ENCODE measurements at regions not wholly inside any gene's neighbourhood (a gene's known extent, or its start where the extent isn't known, plus 50 kb on each side); places are given as distances from the start of the nearest gene placed in this dataset.

DNA sequence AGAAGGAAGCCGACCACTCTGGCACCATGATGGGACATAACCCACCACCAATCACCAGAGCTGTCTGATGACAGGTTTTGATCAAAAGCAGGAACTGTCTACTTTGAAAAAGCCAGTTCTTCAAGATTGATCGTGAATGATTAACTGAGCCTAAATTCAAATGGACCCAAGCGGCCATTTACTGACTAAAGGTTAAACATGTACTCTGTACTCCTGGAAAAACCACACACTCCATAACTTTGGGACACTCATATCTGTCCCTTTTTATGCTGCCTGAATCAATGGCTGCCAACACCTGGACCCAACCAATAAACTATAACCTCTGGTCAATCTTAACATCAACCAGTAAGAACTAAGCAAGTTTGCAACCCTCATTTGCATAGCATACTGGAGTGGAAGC is 206.6 kb downstream of the URB2 start:
- no peak for TF ChIP-seq POLR2AphosphoS5 (IDR thresholded peaks at IDR 0.05; ENCODE audit: borderline replicate concordance, low read depth, low read length)
- TF ChIP-seq EZH2 (IDR thresholded peaks at IDR 0.05), result no peak
